GM19397 (cell line): ENCODE measurements at regions not wholly inside any gene's neighbourhood (a gene's known extent, or its start where the extent isn't known, plus 50 kb on each side); places are given as distances from the start of the nearest gene placed in this dataset.
"Not testable (repeated sequence)": the region's sequence is repeated elsewhere in the genome, so short reads cannot be mapped to it uniquely, and the experiment has no call there.

ENCODE experiments used
- ATAC-seq: cut with Tn5 transposase; IDR thresholded peaks from one replicate; pipeline ENCODE4 v1.9.1; 2021; ENCODE audit warnings: mild to moderate bottlenecking, moderate library complexity; ENCODE audit not compliant: unreplicated experiment

DNA sequence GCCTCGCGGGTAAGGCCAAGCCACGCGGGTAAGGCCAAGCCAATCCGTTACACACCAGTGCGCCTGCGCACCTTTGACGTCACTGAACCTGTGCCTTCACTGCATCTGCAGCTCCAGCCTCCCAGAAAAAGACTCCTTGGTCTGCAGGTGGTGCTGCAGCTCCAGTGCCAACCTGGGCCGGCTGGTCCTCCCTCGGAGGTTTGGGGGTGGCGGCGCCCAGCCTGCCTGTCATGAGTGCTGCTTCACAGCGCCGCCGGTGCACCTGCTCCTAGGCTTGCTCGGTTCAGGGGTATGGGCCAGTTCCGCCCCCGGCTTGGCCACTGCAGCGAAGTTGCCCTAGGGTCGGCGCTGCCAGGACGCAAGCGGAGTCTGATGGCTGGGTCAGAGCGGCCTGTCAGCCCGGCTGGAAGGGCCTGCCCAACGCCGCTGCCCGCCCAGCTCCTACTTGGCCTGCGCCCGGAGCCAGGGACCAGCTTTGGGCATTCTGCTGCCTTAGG, 146.6 kb downstream of the USP22 start:
- ATAC-seq = no peak

DNA sequence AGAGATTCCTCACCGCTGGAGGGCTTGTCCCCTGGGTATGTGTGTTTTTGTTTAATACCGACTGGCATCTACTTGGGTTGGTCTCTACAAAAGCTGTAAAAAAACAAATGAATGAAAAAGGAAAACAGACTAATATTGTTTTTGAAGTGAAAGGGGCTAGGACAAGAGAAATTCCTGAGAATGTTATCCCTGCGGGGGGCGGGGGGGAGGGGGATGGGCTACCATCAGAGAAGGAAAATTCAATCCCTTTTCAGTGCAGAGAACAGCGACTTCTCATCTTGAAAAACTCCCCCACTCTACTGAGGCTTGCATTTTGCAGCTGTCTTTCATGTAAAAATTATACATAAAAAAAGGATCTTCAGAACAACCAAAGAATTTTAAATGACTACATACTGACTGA, 144.1 kb downstream of the USP22 start:
- ATAC-seq = not testable (repeated sequence)

DNA sequence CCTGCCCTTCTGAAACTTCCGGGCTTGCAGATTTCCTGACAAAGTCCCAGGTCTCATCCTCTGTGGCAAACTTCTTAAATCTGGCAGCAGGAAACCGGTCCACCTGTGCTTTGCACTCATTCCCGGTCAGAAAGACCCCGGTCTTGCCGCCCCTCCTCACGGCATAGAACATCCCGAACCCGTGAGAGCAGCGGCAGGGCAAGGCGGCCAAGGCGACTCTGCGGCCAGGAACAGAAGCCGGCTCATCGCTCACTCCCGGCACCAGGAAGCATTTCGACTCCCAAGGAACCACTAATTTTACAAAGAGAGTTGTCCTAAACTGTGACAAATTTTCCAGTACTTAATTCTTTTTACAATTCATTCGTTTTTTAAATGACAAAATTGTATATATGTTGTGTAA, 140.3 kb downstream of the USP22 start:
- ATAC-seq = not testable (repeated sequence)

DNA sequence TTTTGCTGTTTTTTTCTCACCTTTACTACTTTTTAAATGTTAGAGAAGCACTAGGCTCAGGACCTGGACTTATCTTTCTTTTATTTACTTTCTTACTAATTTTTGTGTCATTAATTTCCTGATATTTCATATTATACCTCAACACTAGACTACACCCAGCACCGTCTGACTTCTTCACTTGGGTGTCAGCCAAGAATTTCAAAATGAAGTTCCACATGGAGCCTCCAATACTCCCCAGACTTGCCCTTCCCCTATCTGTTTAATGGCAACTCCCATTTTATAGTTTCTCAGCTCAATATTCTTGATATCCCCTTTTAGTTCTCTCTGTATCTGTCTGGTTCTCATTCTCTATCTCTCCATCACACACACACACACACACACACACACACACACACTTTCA, 139.3 kb downstream of the USP22 start:
- not testable (repeated sequence) for ATAC-seq

DNA sequence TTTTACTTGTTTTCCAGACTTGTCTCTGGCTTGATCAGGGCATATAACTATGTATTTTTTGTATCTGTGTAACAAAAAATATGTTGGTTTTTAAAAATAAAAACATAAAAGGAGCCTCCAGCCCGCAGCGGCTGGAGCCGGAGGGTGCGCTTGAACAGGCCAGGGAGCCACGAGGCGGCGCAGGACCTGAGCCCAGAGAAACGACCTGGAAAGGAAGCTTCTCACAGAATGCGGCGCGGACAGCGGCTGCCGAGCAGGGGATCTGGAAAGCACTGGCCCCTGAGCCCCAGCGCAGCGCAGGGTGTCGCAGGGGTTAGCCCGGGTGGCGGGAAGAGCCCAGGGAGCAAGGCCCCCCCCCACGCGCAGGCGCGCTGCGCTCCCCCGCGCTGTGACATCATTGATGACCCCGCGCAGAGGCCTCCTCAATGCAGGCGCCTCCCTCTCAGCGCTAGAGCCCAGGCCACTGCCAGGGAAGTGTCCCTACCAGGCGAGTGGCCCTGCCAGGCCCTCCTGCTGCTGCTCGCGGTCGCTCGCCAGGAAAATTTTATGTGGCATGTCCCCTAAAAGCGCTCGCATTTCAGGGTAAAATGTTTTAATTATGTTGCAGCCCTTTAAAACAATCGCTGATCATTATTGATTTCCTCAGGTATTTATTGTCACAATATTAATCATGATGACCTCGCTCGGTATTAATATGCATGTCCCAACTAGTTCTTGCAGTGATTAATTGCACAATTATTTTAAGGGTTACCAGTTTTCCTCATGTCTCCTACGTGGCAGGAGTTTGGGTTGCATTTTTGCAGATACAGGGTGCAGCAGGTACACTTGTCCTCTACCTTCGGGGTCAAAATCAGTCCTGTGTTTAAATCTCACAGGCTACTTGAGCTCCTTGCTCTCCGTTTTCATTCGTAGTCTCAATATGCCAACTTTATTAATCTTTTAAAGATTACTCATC, 134.2 kb downstream of the USP22 start:
- peak; percentile 87 for ATAC-seq

DNA sequence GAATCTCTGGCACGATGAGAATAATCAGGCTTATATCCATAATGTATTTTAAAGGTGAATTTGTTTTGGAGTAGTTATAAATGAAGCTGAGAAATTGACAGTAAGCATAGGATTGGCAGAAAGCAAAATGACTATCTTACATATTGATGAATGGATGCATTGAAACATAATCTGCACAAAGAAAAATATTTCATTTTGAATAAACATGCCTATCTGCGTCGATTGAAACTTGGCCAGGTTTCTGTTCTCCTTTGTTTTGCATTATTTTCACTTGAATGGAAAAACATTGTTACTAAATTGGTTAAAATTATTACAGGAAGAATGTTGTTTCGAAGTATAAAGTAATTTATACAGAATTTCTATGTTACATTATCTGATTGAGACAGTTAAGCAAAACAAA, 128.2 kb downstream of the USP22 start:
- no peak for ATAC-seq

DNA sequence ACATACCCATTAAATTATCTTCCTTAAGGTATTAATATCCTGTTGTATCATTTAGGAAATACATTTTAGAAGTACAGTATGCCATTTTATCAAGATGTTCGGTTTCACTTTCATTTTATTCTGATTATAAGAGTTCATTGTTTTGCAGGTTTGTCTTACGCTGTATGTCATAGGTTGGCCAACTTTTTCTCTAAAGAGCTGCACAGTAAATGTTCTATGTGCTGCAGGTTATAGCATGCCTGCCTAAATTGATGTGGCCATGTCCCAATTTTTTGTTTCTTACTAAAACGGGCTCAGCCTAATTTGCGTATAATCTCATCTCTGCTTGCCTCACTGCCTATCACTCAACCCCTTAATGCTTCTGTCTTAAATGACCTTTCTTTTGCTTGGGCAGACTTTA, 126.4 kb downstream of the USP22 start:
- no peak for ATAC-seq

DNA sequence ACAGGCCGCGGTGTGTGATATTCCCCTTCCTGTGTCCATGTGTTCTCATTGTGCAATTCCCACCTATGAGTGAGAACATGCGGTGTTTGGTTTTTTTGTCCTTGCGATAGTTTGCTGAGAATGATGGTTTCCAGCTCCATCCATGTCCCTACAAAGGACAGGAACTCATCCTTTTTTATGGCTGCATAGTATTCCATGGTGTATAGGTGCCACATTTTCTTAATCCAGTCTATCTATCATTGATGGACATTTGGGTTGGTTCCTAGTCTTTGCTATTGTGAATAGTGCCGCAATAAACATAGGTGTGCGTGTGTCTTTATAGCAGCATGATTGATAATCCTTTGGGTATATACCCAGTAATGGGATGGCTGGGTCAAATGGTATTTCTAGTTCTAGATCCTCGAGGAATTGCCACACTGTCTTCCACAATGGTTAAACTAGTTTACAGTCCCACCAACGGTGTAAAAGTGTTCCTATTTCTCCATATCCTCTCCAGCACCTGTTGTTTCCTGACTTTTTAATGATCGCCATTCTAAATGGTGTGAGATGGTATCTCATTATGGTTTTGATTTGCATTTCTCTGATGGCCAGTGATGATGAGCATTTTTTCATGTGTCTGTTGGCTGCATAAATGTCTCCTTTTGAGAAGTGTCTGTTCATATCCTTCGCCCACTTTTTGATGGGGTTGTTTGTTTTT, 125.1 kb downstream of the USP22 start:
- not testable (repeated sequence) for ATAC-seq

DNA sequence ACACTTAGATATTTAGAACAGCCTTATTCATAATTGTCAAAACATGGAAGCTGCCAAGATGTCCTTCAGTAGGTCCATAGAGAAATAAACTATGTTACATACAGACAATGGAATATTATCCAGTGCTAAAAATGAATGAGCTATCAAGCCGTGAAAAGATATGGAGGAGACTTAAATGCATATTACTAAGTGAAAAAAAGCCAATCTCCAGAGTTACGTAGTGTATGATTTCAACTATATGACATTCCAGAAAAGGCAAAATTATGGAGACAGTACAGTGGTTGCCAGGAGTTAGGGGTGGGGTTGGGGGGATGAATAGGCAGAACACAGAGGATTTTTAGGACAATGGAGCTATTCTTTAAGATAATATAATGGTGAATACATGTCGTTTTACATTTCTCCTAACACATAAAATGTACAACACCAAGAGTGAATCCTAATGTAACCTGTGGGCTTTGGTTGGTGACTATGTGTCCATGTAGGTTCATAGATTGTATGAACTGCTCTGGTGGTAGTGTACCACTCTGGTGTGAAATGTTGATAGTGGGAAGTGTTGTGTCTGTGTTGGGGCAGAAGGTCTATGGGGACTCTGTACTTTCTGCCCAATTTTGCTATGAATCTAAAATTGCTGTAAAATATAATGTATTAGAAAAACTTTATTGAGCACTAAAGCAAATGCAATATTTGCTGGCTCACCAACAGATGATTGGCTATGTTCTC, 122.6 kb downstream of the USP22 start:
- no peak for ATAC-seq

DNA sequence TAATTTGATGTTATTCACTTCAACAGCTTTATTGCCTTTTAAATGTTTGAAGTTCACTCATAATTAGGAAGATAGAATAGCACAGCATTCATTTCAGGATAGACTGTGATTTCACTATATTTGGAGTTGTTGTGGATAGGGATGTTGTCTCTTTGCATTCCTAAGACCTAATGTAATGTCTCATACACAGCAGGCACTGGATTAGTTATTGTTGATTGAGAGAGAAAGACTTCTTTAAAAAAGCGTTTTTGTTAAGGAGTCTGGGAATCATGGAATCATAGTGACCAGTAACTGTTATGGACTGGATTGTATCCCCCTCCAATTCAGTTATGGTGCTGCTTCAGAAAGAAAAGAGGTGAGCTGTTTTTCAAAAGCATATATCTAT, 122.0 kb downstream of the USP22 start:
- ATAC-seq = no peak

DNA sequence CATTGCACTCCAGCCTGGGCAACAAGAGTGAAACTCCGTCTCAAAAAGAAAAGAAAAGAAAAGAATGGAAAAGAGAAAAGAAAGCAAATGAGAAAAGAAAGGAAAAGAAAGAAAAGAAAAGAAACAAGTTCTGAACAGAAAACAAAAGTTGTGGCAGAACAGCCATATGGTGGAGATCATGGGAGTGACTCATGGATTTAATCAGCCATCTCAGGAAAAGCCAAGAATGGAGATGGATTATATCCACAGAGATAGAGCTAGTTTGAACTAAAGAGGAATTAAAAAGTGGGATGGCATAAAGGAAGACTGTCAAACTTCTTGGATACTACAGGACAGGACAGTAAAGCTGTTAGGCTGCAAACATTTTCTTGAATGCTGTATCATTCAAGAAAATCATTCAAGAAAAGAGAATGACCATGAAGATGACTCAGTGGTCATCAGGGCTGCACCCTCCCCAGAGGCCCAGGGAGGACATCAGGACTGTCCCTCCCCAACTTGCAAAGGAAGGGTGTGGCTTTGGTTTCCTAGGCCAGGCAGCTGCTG, 120.6 kb downstream of the USP22 start:
- ATAC-seq = no peak

DNA sequence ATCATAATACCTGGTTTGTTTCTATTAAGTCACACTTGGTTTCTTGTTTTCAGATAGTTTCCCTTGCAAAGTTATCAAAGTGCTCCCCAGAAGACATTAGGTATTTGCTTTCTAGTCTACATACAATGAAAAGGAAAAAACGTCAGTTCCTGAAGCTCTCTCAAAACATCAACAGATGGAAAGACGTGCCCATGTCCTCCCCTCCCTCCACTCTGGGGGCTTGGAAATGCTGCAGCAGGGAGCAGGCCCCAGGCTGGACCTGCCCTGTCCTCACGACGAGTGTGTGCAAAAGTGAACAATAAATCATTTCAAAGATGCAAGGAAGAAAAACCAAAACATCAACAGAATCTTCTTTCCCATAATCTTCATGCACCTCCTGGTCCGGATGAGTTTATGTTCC, 118.5 kb downstream of the USP22 start:
- no peak for ATAC-seq

DNA sequence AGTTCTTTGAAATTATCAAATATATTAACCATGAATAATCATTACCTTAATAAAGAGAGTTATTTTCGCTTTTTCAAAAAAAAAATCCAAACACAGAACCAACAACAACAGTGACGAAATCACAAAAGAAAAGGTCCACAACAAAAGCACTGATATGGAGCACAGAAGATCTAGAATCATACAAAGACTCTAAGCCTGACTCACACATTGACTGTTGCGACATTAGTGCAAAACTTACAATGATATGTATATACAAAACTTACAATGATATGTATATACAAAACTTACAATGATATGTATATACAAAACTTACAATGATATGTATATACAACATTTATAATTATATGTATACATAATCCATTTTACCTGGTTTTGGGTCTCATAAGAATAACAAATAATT, 117.7 kb downstream of the USP22 start:
- ATAC-seq = no peak

DNA sequence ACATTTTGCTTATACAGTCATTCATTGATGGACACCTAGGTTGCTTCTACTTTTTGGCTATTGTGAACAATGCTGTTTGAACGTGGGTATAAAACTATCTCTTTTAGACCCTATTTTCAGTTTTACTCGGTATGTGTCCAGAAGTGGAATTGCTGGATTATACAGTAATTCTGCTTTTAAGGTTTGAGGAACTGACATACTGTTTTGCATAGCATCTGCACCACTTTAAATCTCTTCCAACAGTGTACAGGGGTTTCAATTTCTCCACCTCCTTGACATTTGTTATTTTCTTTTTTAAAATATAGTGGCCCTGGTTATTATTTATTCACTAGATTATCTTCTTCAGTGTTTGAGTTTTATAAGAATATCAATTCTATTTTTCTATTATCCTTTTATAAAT, 116.9 kb downstream of the USP22 start:
- ATAC-seq = no peak

DNA sequence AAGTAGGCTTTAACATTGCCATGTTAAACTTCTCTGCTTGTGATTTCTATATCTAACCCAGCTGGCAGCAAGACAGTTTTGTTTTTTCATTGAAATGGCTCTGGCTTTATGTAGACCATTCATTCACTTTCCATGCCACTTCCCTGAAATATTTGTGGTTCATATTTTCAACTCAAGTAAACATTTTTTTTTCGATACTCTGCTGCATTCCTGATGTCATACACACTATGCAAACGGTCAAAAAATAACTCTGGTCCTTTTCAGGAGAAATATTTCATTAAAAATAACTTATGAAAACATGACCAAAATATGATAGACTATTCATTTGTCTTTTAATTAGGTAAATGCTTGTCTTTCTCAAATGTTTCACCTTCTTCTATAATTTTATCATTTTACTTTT, 116.3 kb downstream of the USP22 start:
- no peak for ATAC-seq

DNA sequence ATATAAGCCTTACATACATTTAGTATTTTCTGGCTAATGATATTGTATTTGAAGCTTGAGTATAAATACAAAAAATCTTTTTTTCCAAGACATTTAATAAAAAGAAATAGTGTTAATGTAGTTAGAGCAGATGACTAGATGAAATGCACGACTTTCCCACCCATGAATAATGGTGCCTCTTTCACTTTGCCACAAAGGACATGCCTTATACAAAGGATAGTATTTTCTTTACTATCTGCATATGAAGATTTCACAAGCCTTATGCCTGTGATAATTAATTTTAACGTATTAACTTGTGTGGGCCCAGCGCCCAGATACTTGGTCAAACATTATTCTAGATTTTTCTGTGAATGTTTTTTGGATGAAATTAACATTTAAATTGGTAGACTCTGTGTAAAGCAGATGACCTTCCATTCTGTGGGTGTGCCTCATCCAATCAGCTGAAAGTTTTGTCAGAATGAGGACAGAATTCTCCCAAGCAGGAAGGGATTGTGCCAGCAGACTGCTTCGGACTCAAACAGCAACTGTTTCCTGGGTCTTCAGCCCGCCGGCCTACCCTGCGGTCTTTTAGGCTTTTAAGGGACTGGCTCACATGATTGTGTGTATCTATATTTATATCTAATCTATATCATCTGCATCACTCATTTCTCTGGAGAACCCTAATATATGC, 115.4 kb downstream of the USP22 start:
- ATAC-seq = no peak

DNA sequence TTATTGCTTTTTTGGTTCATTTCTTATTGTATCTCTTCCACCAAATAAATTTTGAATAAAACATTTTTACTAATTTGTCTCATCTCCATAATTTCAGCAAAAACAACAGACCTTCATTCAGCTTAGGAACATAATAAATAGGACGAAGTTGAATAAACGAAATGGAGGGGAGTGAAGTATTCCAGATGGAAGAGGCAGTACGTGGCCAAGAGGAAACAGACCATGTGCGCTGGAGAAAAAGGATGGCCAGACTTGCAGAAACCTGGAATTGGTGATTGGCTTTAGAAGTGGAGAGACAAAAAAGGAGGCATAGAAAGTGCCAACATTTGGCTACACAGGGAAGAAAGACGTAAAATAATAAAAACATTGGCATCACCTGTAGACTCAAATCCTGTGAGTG, 113.5 kb downstream of the USP22 start:
- no peak for ATAC-seq

DNA sequence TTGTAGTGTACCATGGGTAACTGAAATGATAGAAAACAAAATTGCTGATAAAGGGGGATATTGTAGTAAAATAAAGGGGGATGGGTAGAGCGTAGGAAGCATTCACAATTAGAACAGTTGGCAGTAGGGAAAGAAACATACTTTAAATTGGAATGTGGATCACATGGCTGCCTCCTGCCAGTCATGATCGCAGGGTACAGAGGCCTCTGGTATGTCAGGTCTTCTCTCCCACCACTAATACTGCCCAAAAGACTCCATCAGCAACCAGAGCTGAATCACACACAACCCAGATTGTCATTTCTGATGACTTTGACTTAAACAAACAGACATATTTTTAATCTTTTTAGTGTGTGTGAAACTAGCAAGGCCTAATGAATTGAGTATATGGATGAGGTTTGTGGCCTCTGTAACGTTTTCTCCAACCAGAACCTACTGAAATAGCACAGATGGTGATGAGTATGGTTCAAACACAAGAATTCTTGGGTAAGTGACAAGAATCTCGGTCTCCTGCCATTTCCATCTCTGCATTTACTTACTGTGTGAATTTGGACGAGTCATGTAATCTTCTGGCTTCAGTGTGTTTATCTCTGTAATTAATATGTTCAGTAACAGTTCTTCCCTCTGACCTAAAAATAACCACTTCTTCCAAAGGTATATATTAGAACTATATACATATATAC, 112.6 kb downstream of the USP22 start:
- no peak for ATAC-seq

DNA sequence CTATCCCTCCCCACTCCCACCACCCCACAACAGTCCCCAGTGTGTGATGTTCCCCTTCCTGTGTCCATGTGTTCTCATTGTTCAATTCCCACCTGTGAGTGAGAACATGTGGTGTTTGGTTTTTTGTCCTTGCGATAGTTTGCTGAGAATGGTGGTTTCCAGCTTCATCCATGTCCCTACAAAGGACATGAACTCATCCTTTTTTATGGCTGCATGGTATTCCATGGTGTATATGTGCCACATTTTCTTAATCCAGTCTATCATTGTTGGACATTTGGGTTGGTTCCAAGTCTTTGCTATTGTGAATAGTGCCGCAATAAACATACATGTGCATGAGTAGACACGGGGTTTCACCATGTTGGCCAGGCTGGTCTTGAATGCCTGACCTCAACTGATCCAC, 109.8 kb downstream of the USP22 start:
- not testable (repeated sequence) for ATAC-seq

DNA sequence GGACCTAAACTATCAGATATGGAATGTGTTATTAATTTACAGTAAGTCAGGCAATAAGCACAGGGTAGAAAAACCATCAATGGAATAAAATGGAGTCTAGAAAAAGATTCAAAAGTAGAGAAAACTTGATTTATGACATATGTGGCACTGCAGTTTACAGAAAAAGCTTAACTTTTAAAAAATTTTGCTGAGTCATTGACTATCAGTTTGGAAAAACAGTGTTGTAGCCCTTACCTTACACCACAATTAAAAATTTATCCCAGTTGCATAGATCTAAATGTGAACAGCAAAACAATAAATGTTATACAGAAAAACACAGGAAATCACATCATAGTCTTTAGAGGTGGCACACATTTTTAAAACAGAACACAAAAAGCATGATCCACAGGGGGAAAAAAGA, 108.5 kb downstream of the USP22 start:
- no peak for ATAC-seq
